Mesendoderm (in vitro differentiated cells): ENCODE measurements at regions not wholly inside any gene's neighbourhood (a gene's known extent, or its start where the extent isn't known, plus 50 kb on each side); places are given as distances from the start of the nearest gene placed in this dataset.

ENCODE experiments used
- DNase-seq: peaks from one replicate; pipeline ENCODE4 v3.0.0; 2013
- H2AK5ac ChIP-seq: 2 replicates; pipeline ENCODE4 v1.6.1; 2013; ENCODE audit warnings: low read length, inconsistent platforms
- H2BK120ac ChIP-seq: 2 replicates; pipeline ENCODE4 v1.6.1; 2013; ENCODE audit warnings: low read depth, mild to moderate bottlenecking, low read length, moderate library complexity, mixed read lengths
- H2BK15ac ChIP-seq: replicated peaks from 2 replicates; pipeline ENCODE4 v1.6.1; 2013; ENCODE audit warnings: low read depth, mild to moderate bottlenecking, moderate library complexity
- H2BK5ac ChIP-seq: 2 replicates; pipeline ENCODE4 v1.6.1; 2013; ENCODE audit warnings: low read length, inconsistent platforms
- H3K18ac ChIP-seq: 2 replicates; pipeline ENCODE4 v1.6.1; 2013; ENCODE audit warnings: mild to moderate bottlenecking, low read length, mixed read lengths
- H3K23ac ChIP-seq: one replicate; pipeline ENCODE4 v1.6.1; 2013; ENCODE audit warnings: low read length
- H3K27ac ChIP-seq: 2 replicates; pipeline ENCODE4 v1.5.1; 2013; ENCODE audit warnings: low read depth, mild to moderate bottlenecking, inconsistent platforms, low read length, moderate library complexity
- H3K27me3 ChIP-seq: 2 replicates; pipeline ENCODE4 v1.6.1; 2013; ENCODE audit warnings: low read length, control low read depth, mild to moderate bottlenecking, inconsistent platforms; ENCODE audit not compliant: insufficient read depth, poor library complexity
- H3K36me3 ChIP-seq: 2 replicates; pipeline ENCODE4 v1.6.1; 2013; ENCODE audit warnings: low read length, inconsistent platforms; ENCODE audit not compliant: control insufficient read depth, insufficient read depth
- H3K4ac ChIP-seq: one replicate; pipeline ENCODE4 v1.6.1; 2013; ENCODE audit warnings: low read depth, mild to moderate bottlenecking, low read length, moderate library complexity
- H3K4me1 ChIP-seq: 2 replicates; pipeline ENCODE4 v1.6.1; 2013; ENCODE audit warnings: low read depth, low read length, inconsistent platforms; ENCODE audit not compliant: control insufficient read depth
- H3K4me2 ChIP-seq: 2 replicates; pipeline ENCODE4 v1.6.1; 2013; ENCODE audit warnings: low read length
- H3K4me3 ChIP-seq: 2 replicates; pipeline ENCODE4 v1.5.1; 2013; ENCODE audit warnings: mild to moderate bottlenecking, low read length
- H3K56ac ChIP-seq: one replicate; pipeline ENCODE4 v1.6.1; 2013; ENCODE audit warnings: low read length
- H3K79me1 ChIP-seq: 2 replicates; pipeline ENCODE4 v1.6.1; 2013; ENCODE audit warnings: low read length, inconsistent platforms
- H3K79me2 ChIP-seq: 2 replicates; pipeline ENCODE4 v1.6.1; 2013; ENCODE audit warnings: mild to moderate bottlenecking, low read length; ENCODE audit not compliant: control insufficient read depth, insufficient read depth
- H3K9ac ChIP-seq: 2 replicates; pipeline ENCODE4 v1.6.1; 2013; ENCODE audit warnings: low read length, inconsistent platforms
- H4K5ac ChIP-seq: one replicate; pipeline ENCODE4 v1.6.1; 2013; ENCODE audit warnings: low read length
- H4K8ac ChIP-seq: one replicate; pipeline ENCODE4 v1.6.1; 2013; ENCODE audit warnings: low read depth, mild to moderate bottlenecking, control low read depth, low read length, moderate library complexity
- WGBS: extraction: QIAGEN DNeasy Blood & Tissue Kit; methylation state at CpG from one replicate; pipeline ENCODE4 v1.1.7; 2013; ENCODE audit warnings: low lambda C conversion rate, missing lambda C conversion rate; ENCODE audit not compliant: insufficient coverage; ENCODE audit errors: extremely low coverage; 5-methylcytosine and 5-hydroxymethylcytosine counted together

DNA sequence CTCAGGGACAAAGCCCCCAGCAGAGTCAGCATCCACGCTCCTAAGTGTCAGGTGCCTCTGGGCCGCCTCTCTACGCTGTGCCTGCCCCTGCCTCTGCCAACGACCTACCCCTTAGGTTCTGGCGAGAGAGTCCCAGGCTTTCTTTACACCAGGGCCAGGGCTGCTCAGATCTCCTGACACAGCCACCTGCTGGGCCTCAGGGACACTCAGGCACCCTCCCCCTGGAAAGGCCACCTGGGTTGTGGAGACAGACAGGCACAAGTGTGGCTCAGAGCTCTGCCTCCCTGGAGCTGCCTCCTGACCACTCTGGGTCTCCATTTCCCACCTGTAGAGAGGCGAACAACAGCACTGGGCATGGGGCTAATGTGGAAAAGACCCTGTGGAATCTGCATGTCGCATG, 90.0 kb upstream of the ADRA2C start:
- H3K79me2 ChIP-seq: no peaks in the 10 kb centered on the region
- no peak overlapping the region for H4K8ac ChIP-seq
- no peaks in the 10 kb centered on the region for H3K36me3 ChIP-seq
- H4K5ac ChIP-seq: no peak overlapping the region
- H3K56ac ChIP-seq: no peak overlapping the region
- H3K27me3 ChIP-seq: no peaks in the 10 kb centered on the region
- no peaks in the 10 kb centered on the region for H3K79me1 ChIP-seq
- H3K18ac ChIP-seq: no peak overlapping the region
- H3K4ac ChIP-seq: no peak overlapping the region
- H2BK15ac ChIP-seq: no peak overlapping the region
- H3K4me1 ChIP-seq: no peaks in the 10 kb centered on the region
- no peak overlapping the region for H3K4me3 ChIP-seq
- no peak overlapping the region for H2BK5ac ChIP-seq
- H2BK120ac ChIP-seq: no peak overlapping the region
- no peak for DNase-seq
- no peak overlapping the region for H2AK5ac ChIP-seq
- H3K23ac ChIP-seq: no peak overlapping the region
- WGBS: no CpG with 5 or more reads among the region's 7 CpGs
- H3K27ac ChIP-seq: no peak overlapping the region
- H3K9ac ChIP-seq: no peak overlapping the region
- no peak overlapping the region for H3K4me2 ChIP-seq

DNA sequence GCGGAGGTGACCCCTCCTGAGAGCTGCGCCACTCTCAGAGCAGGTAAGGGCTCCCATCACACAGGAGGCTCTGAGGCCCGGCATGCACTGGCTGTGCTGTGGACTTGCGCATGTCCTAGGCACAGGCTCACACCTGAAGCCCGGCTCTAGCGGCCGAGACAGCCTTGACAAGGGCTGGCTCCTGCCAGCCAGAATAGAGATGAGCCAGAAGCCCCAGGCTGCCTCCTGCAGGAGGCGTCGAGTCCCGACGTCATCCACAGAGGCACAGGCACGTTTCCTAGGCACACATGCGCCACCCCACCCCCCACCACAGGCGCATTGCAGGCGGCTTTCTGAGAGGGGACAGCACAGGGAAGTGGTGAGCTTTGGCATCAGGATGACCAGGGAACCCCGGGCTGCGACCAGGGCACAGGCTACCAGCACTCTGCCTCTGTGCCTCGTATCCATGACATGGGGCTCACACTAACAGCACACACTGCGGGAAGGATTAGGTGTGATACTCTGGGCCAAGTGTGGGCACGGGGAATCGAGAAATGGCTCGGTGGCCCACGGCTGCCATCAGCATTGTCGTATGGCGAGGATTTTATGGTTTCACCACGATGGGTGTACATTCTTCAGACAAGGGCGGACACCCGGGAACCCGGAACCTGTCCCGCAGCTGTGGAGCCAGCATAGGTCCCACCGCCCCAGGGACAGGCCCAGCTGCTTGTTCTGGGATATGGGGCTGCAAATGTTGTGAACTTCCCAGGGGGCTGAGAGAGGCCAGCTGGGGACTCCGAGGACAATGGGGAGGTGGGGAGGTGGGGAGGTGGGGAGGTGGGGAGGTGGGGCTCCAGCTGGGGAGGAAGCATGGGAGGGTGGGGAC, 90.7 kb upstream of the ADRA2C start:
- Histone ChIP-seq H2BK15ac (no peak overlapping the region), H2AK5ac (no peak overlapping the region), H2BK5ac (no peak overlapping the region), H3K4me1 (no peaks in the 10 kb centered on the region), H3K56ac (no peak overlapping the region), H3K27ac (no peak overlapping the region), H3K9ac (no peak overlapping the region), H2BK120ac (no peak overlapping the region), H3K36me3 (no peaks in the 10 kb centered on the region), H3K23ac (no peak overlapping the region), H3K79me1 (no peaks in the 10 kb centered on the region), H4K8ac (no peak overlapping the region), H4K5ac (no peak overlapping the region), H3K4me3 (no peak overlapping the region), H3K4me2 (no peak overlapping the region), H3K18ac (no peak overlapping the region), H3K79me2 (no peaks in the 10 kb centered on the region), H3K27me3 (no peaks in the 10 kb centered on the region), H3K4ac (no peak overlapping the region)
- peak; percentile 56 for DNase-seq
- WGBS: no CpG with 5 or more reads among the region's 32 CpGs

GRCh38 chr4:3674479-3674851, 91.7 kb upstream of the ADRA2C start:
- Histone ChIP-seq H3K23ac (no peak overlapping the region), H3K27me3 (no peaks in the 10 kb centered on the region), H2BK5ac (no peak overlapping the region), H2BK120ac (no peak overlapping the region), H4K8ac (no peak overlapping the region), H2AK5ac (no peak overlapping the region), H2BK15ac (no peak overlapping the region), H3K27ac (no peak overlapping the region), H3K4me2 (no peak overlapping the region), H3K4ac (no peak overlapping the region), H4K5ac (no peak overlapping the region), H3K79me2 (no peaks in the 10 kb centered on the region), H3K4me3 (no peak overlapping the region), H3K56ac (no peak overlapping the region), H3K36me3 (no peaks in the 10 kb centered on the region), H3K4me1 (no peaks in the 10 kb centered on the region), H3K79me1 (no peaks in the 10 kb centered on the region), H3K9ac (no peak overlapping the region), H3K18ac (no peak overlapping the region)
- no peak for DNase-seq
- no CpG with 5 or more reads among the region's 7 CpGs for WGBS

- Histone ChIP-seq H4K5ac (no peak overlapping the region), H4K8ac (no peak overlapping the region), H2BK15ac (no peak overlapping the region), H3K23ac (no peak overlapping the region), H2AK5ac (no peak overlapping the region), H3K9ac (no peak overlapping the region), H2BK120ac (no peak overlapping the region), H3K79me2 (no peaks in the 10 kb centered on the region), H3K56ac (no peak overlapping the region), H2BK5ac (no peak overlapping the region), H3K18ac (no peak overlapping the region), H3K4me1 (no peaks in the 10 kb centered on the region), H3K4ac (no peak overlapping the region), H3K27ac (no peak overlapping the region), H3K4me3 (no peak overlapping the region), H3K79me1 (no peaks in the 10 kb centered on the region), H3K36me3 (no peaks in the 10 kb centered on the region), H3K4me2 (no peak overlapping the region), H3K27me3 (no peaks in the 10 kb centered on the region)
- no CpG with 5 or more reads among the region's 13 CpGs for WGBS
- DNase-seq: no peak
These were observed 92.3 kb upstream of the ADRA2C start for GRCh38 chr4:3673716-3674478.

DNA sequence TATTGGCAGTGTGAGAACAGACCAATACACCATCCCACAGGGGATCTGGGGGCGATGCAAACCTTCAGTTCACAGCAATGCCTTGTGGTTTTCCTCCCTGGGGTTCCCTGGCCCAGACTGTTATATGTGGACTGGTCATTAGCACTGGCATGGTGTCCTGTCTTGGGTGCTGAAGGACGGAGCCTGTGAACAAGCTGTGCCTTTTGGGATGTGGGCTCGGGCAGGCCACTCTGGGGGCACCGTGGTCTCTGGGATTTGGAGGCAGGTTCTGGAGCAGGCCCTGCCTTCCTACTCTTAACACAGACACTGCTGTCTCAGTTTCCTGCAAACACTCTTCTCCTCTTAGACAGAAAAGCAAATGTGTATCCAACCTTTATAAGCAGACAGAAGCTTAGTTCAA, 93.0 kb upstream of the ADRA2C start:
- Histone ChIP-seq H2BK5ac (no peak overlapping the region), H3K18ac (no peak overlapping the region), H2AK5ac (no peak overlapping the region), H4K8ac (no peak overlapping the region), H3K27me3 (no peaks in the 10 kb centered on the region), H3K4me3 (no peak overlapping the region), H2BK15ac (no peak overlapping the region), H3K36me3 (no peaks in the 10 kb centered on the region), H3K4ac (no peak overlapping the region), H3K27ac (no peak overlapping the region), H3K9ac (no peak overlapping the region), H3K4me2 (no peak overlapping the region), H3K56ac (no peak overlapping the region), H3K23ac (no peak overlapping the region), H2BK120ac (no peak overlapping the region), H3K4me1 (no peaks in the 10 kb centered on the region), H3K79me2 (no peaks in the 10 kb centered on the region), H4K5ac (no peak overlapping the region), H3K79me1 (no peaks in the 10 kb centered on the region)
- DNase-seq: no peak
- WGBS: no CpG with 5 or more reads among the region's 4 CpGs
